ENCODE measurements at regions not wholly inside any gene's neighbourhood (a gene's known extent, or its start where the extent isn't known, plus 50 kb on each side); places are given as distances from the start of the nearest gene placed in this dataset.

GRCh38 chr18:72056171-72056570 is 488.0 kb downstream of the CBLN2 start:
- H3K36me3 ChIP-seq (ENCODE audit: insufficient read depth, low read length): no peaks in the 10 kb centered on the region
- ATAC-seq (ENCODE audit: insufficient read depth, low read depth) (no peak), DNase-seq (no peak)
- H2AFZ ChIP-seq (ENCODE audit: low read depth, low read length): no peak overlapping the region
- no peaks in the 10 kb centered on the region for H3K79me2 ChIP-seq (ENCODE audit: insufficient read depth, low read length)
- no peak overlapping the region for H3K9ac ChIP-seq (ENCODE audit: low read depth, low read length)
- TF ChIP-seq EZH2 (IDR thresholded peaks at IDR 0.05; ENCODE audit: borderline replicate concordance, low read depth, low read length, severe bottlenecking) (no peak), CTCF (IDR thresholded peaks at IDR 0.05; ENCODE audit: borderline replicate concordance, extremely low read depth, low read length, poor library complexity, severe bottlenecking) (no peak)
- H3K9me3 ChIP-seq (ENCODE audit: insufficient read depth, low read length, severe bottlenecking): no peaks in the 10 kb centered on the region
- H3K4me1 ChIP-seq (ENCODE audit: insufficient read depth, low read length): no peaks in the 10 kb centered on the region
- no peak overlapping the region for H3K4me3 ChIP-seq (ENCODE audit: low read depth in 1 of 2, low read length in 2 of 2)
- H3K4me2 ChIP-seq (ENCODE audit: insufficient read depth, low read length): no peak overlapping the region
- no peaks in the 10 kb centered on the region for H3K27me3 ChIP-seq (ENCODE audit: insufficient read depth, low read length, poor library complexity)
- H3K27ac ChIP-seq (ENCODE audit: low read length): no peak overlapping the region
- no peaks in the 10 kb centered on the region for H4K20me1 ChIP-seq (ENCODE audit: insufficient read depth, low read length)

GRCh38 chr18:72041313-72042032 is 502.7 kb downstream of the CBLN2 start:
- no peak for ATAC-seq (ENCODE audit: insufficient read depth, low read depth)
- H3K9me3 ChIP-seq (ENCODE audit: insufficient read depth, low read length, severe bottlenecking): no peaks in the 10 kb centered on the region
- no peak overlapping the region for H3K27ac ChIP-seq (ENCODE audit: low read length)
- no peak overlapping the region for H3K4me2 ChIP-seq (ENCODE audit: insufficient read depth, low read length)
- H3K27me3 ChIP-seq (ENCODE audit: insufficient read depth, low read length, poor library complexity): no peaks in the 10 kb centered on the region
- TF ChIP-seq CTCF (IDR thresholded peaks at IDR 0.05; ENCODE audit: borderline replicate concordance, extremely low read depth, low read length, poor library complexity, severe bottlenecking): no peak
- TF ChIP-seq EZH2 (IDR thresholded peaks at IDR 0.05; ENCODE audit: borderline replicate concordance, low read depth, low read length, severe bottlenecking): no peak
- no peaks in the 10 kb centered on the region for H4K20me1 ChIP-seq (ENCODE audit: insufficient read depth, low read length)
- no peak overlapping the region for H3K9ac ChIP-seq (ENCODE audit: low read depth, low read length)
- H2AFZ ChIP-seq (ENCODE audit: low read depth, low read length): no peak overlapping the region
- DNase-seq: no peak
- H3K36me3 ChIP-seq (ENCODE audit: insufficient read depth, low read length): no peaks in the 10 kb centered on the region
- no peak overlapping the region for H3K4me3 ChIP-seq (ENCODE audit: low read depth in 1 of 2, low read length in 2 of 2)
- no peaks in the 10 kb centered on the region for H3K79me2 ChIP-seq (ENCODE audit: insufficient read depth, low read length)
- H3K4me1 ChIP-seq (ENCODE audit: insufficient read depth, low read length): no peaks in the 10 kb centered on the region

GRCh38 chr18:72013427-72013850 is 530.7 kb downstream of the CBLN2 start:
- Histone ChIP-seq H3K4me3 (ENCODE audit: low read depth in 1 of 2, low read length in 2 of 2) (no peak overlapping the region), H3K4me2 (ENCODE audit: insufficient read depth, low read length) (no peak overlapping the region), H3K9ac (ENCODE audit: low read depth, low read length) (no peak overlapping the region), H3K36me3 (ENCODE audit: insufficient read depth, low read length) (no peaks in the 10 kb centered on the region), H3K27ac (ENCODE audit: low read length) (no peak overlapping the region), H2AFZ (ENCODE audit: low read depth, low read length) (no peak overlapping the region), H3K27me3 (ENCODE audit: insufficient read depth, low read length, poor library complexity) (no peaks in the 10 kb centered on the region), H3K9me3 (ENCODE audit: insufficient read depth, low read length, severe bottlenecking) (no peaks in the 10 kb centered on the region), H3K4me1 (ENCODE audit: insufficient read depth, low read length) (no peaks in the 10 kb centered on the region), H4K20me1 (ENCODE audit: insufficient read depth, low read length) (no peaks in the 10 kb centered on the region), H3K79me2 (ENCODE audit: insufficient read depth, low read length) (no peaks in the 10 kb centered on the region)
- TF ChIP-seq CTCF (IDR thresholded peaks at IDR 0.05; ENCODE audit: borderline replicate concordance, extremely low read depth, low read length, poor library complexity, severe bottlenecking) (no peak), EZH2 (IDR thresholded peaks at IDR 0.05; ENCODE audit: borderline replicate concordance, low read depth, low read length, severe bottlenecking) (no peak)
- ATAC-seq (ENCODE audit: insufficient read depth, low read depth): no peak
- DNase-seq: no peak
